Uterus (tissue), 3 donors: ENCODE measurements at regions not wholly inside any gene's neighbourhood (a gene's known extent, or its start where the extent isn't known, plus 50 kb on each side); places are given as distances from the start of the nearest gene placed in this dataset.

ENCODE experiments used
- DNase-seq, 2 donors: peaks; one replicate each; pipeline ENCODE4 v3.0.0-alpha.2; 2019 to 2020
- H3K27ac ChIP-seq, 2 donors: fragments of 200-600 bp; sonication (generic); 1 replicate in 1 of 2; 2 replicates in 1 of 2; pipeline ENCODE4 v1.5.1; 2016 to 2018
- H3K27me3 ChIP-seq, 2 donors: fragments of 200-600 bp; sonication (generic); one replicate each; pipeline ENCODE4 v1.5.1; 2018 to 2019; ENCODE audit warnings: control low read depth in 1 of 2
- H3K36me3 ChIP-seq, 2 donors: fragments of 200-600 bp; sonication (generic); one replicate each; pipeline ENCODE4 v1.5.1; 2019; ENCODE audit warnings: control low read depth in 1 of 2
- H3K4me1 ChIP-seq, 2 donors: fragments of 200-600 bp; sonication (generic); one replicate each; pipeline ENCODE4 v1.5.1; 2018 to 2019; ENCODE audit warnings: control low read depth in 1 of 2
- H3K4me3 ChIP-seq, 2 donors: fragments of 200-600 bp; sonication (generic); 1 replicate in 1 of 2; 2 replicates in 1 of 2; pipeline ENCODE4 v1.5.1; 2018 to 2019; ENCODE audit warnings: mild to moderate bottlenecking in 1 of 2
- H3K9me3 ChIP-seq, 2 donors: fragments of 200-600 bp; sonication (generic); one replicate each; pipeline ENCODE4 v1.5.1; 2019; ENCODE audit warnings: control low read depth in 1 of 2
- POLR2A ChIP-seq, 2 donors: fragments of 450-650 bp; IDR thresholded peaks; one replicate each; pipeline ENCODE4 v1.6.1; 2016; ENCODE audit warnings: antibody characterized with exemption in 2 of 2, mild to moderate bottlenecking in 1 of 2, moderate library complexity in 1 of 2
- intact Hi-C: fragments of 100-400 bp; cut with DNase I; formaldehyde crosslinking; loops from one replicate; pipeline ENCODE4 v1.15.1; 2023; ENCODE audit warnings: low total_unique reads
- TF ChIP-seq, protein P1 (sequence below), 4 experiments: fragments of 200-600 bp in 2 of 4; fragments of 450-650 bp in 2 of 4; sonication (generic) in 2 of 4; IDR thresholded peaks; one replicate each; pipeline ENCODE4 v1.5.1; 2016 to 2019; ENCODE audit warnings: antibody characterized with exemption in 4 of 4, mild to moderate bottlenecking in 2 of 4, moderate library complexity in 1 of 4
- donor health status: DM: yes; HTN: yes; CAD: no.

DNA sequence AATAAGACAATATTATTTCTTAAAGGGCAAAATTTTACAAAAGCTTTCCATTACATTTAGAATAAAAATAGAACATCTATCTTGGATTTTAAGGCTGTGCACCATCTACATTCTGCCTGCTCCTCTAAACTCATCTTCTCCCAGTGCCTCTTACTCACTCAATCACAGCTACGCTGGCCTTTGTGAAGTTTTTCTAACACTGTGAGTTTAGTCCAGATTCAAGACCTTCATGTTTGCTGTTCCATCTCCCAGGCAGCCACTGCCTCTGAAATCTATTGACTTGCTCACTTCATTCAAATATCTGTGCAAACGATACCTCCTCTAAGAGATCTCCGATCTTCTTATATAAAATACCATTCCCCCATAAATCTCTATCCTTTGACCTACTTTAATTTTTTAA lies 673.4 kb upstream of the KIF2B start:
- H3K27me3 ChIP-seq: no peaks in the 10 kb centered on the region
- DNase-seq: no peak
- H3K9me3 ChIP-seq: no peaks in the 10 kb centered on the region
- H3K4me3 ChIP-seq: no peak overlapping the region
- H3K36me3 ChIP-seq: no peaks in the 10 kb centered on the region
- intact Hi-C loops: no loop called here
- no peak for TF ChIP-seq POLR2A (IDR thresholded peaks at IDR 0.05)
- TF ChIP-seq, protein P1, sequence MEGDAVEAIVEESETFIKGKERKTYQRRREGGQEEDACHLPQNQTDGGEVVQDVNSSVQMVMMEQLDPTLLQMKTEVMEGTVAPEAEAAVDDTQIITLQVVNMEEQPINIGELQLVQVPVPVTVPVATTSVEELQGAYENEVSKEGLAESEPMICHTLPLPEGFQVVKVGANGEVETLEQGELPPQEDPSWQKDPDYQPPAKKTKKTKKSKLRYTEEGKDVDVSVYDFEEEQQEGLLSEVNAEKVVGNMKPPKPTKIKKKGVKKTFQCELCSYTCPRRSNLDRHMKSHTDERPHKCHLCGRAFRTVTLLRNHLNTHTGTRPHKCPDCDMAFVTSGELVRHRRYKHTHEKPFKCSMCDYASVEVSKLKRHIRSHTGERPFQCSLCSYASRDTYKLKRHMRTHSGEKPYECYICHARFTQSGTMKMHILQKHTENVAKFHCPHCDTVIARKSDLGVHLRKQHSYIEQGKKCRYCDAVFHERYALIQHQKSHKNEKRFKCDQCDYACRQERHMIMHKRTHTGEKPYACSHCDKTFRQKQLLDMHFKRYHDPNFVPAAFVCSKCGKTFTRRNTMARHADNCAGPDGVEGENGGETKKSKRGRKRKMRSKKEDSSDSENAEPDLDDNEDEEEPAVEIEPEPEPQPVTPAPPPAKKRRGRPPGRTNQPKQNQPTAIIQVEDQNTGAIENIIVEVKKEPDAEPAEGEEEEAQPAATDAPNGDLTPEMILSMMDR (IDR thresholded peaks at IDR 0.05): no peak
- H3K4me1 ChIP-seq: no peaks in the 10 kb centered on the region
- H3K27ac ChIP-seq: no peak overlapping the region

DNA sequence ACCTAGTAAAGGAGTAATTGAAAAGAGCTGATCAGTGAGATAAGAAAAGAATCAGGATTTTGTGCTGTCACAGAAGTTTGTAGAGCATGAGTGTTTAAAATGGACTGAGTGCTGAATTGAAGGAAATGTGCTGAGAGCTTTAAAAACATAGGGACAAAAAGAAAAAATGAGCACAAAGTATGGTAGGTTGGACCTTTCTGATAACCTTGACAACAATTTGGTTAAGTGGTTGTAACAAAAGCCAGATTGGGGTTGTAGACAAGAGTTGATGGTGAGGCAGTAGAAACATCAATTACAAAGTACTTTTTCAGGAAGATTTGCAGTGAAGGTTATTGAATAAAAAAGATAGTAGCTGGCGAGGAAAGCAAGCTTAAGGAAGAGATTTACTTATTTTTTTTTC lies 674.7 kb upstream of the KIF2B start:
- no peak overlapping the region for H3K4me3 ChIP-seq
- intact Hi-C loops: no loop called here
- no peaks in the 10 kb centered on the region for H3K27me3 ChIP-seq
- no peak for DNase-seq
- H3K4me1 ChIP-seq: no peaks in the 10 kb centered on the region
- TF ChIP-seq, protein P1 (IDR thresholded peaks at IDR 0.05): no peak
- no peak for TF ChIP-seq POLR2A (IDR thresholded peaks at IDR 0.05)
- no peak overlapping the region for H3K27ac ChIP-seq
- H3K9me3 ChIP-seq: no peaks in the 10 kb centered on the region
- no peaks in the 10 kb centered on the region for H3K36me3 ChIP-seq

GRCh38 chr17:53142890-53143289 lies 679.8 kb upstream of the KIF2B start:
- H3K36me3 ChIP-seq: no peaks in the 10 kb centered on the region
- no peaks in the 10 kb centered on the region for H3K27me3 ChIP-seq
- intact Hi-C loops: no loop called here
- no peak for DNase-seq
- no peak for TF ChIP-seq POLR2A (IDR thresholded peaks at IDR 0.05)
- TF ChIP-seq, protein P1 (IDR thresholded peaks at IDR 0.05): no peak
- no peak overlapping the region for H3K27ac ChIP-seq
- H3K4me1 ChIP-seq: no peaks in the 10 kb centered on the region
- H3K9me3 ChIP-seq: no peaks in the 10 kb centered on the region
- no peak overlapping the region for H3K4me3 ChIP-seq

GRCh38 chr17:53141731-53142130 lies 681.0 kb upstream of the KIF2B start:
- intact Hi-C loops: no loop called here
- no peaks in the 10 kb centered on the region for H3K27me3 ChIP-seq
- no peaks in the 10 kb centered on the region for H3K36me3 ChIP-seq
- no peaks in the 10 kb centered on the region for H3K9me3 ChIP-seq
- DNase-seq: no peak
- no peak overlapping the region for H3K4me3 ChIP-seq
- H3K27ac ChIP-seq: no peak overlapping the region
- TF ChIP-seq, protein P1 (IDR thresholded peaks at IDR 0.05): no peak
- TF ChIP-seq POLR2A (IDR thresholded peaks at IDR 0.05): no peak
- no peaks in the 10 kb centered on the region for H3K4me1 ChIP-seq

- H3K36me3 ChIP-seq: no peaks in the 10 kb centered on the region
- intact Hi-C loops: no loop called here
Observed at GRCh38 chr17:53141280-53141679, 681.4 kb upstream of the KIF2B start.

More at GRCh38 chr17:53141280-53141679, 681.4 kb upstream of the KIF2B start:
- DNase-seq: no peak
- Histone ChIP-seq H3K4me1 (no peaks in the 10 kb centered on the region), H3K9me3 (no peaks in the 10 kb centered on the region), H3K27ac (no peak overlapping the region), H3K4me3 (no peak overlapping the region), H3K27me3 (no peaks in the 10 kb centered on the region)
- TF ChIP-seq, protein P1 (IDR thresholded peaks at IDR 0.05): no peak
- TF ChIP-seq POLR2A (IDR thresholded peaks at IDR 0.05): no peak
